ENCODE measurements at regions not wholly inside any gene's neighbourhood (a gene's known extent, or its start where the extent isn't known, plus 50 kb on each side); places are given as distances from the start of the nearest gene placed in this dataset.
"Not testable (repeated sequence)": the region's sequence is repeated elsewhere in the genome, so short reads cannot be mapped to it uniquely, and the experiment has no call there.

DNA sequence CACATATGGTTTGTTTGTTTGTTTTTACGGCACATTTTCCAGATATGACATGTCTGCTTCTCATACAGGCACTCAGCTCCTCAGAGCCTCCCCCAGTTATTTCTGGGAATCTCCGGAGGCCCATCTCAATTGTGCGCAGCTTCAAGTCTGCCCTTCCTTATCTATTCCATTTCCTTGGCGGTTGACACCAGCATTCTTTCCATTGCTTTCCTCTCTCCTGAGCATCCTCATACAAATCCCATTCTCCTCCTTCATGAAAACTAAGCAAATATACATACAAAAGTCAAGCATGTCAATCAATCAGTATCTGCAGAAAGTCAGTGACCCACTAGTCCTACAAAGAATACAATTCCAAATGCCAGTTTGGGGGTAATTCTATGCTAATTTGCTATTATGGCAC is 166.7 kb downstream of the SQOR start:
- no peak overlapping the region for H3K4me3 ChIP-seq (ENCODE audit: control insufficient read depth, low read depth, low read length)
- no peak for DNase-seq (ENCODE audit: low read depth)
- no peak for TF ChIP-seq CTCF (conservative IDR thresholded peaks at IDR 0.05; ENCODE audit: control insufficient read depth, insufficient read depth, low read depth, low read length)

GRCh38 chr15:45802140-45802539 is 167.3 kb downstream of the SQOR start:
- TF ChIP-seq CTCF (conservative IDR thresholded peaks at IDR 0.05; ENCODE audit: control insufficient read depth, insufficient read depth, low read depth, low read length): no peak
- DNase-seq (ENCODE audit: low read depth): no peak
- H3K4me3 ChIP-seq (ENCODE audit: control insufficient read depth, low read depth, low read length): no peak overlapping the region

DNA sequence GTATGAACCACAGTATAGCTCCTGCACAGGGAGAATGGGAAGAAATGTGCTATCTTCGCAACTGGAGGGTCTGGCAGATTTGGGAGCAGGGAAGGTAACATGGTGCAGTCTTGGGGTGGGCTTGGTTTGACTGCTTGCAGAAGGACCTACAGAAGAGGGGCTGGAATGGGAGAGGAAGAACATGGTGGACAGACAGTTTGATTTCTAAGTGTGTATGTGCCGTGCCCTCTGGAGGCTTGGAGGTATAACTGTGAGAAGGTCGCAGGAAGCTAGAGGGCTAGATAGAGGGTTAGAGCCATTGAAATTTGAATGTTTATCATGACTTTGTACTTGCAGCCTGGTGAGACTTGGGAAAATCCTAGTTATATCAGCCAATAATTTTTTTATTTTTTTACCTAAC is 169.2 kb downstream of the SQOR start:
- no peak for TF ChIP-seq CTCF (conservative IDR thresholded peaks at IDR 0.05; ENCODE audit: control insufficient read depth, insufficient read depth, low read depth, low read length)
- H3K4me3 ChIP-seq (ENCODE audit: control insufficient read depth, low read depth, low read length): no peak overlapping the region
- no peak for DNase-seq (ENCODE audit: low read depth)

- no peak for TF ChIP-seq CTCF (conservative IDR thresholded peaks at IDR 0.05; ENCODE audit: control insufficient read depth, insufficient read depth, low read depth, low read length)
- no peak overlapping the region for H3K4me3 ChIP-seq (ENCODE audit: control insufficient read depth, low read depth, low read length)
- DNase-seq (ENCODE audit: low read depth): no peak
Observed at GRCh38 chr15:45810201-45810600, 175.4 kb downstream of the SQOR start.

DNA sequence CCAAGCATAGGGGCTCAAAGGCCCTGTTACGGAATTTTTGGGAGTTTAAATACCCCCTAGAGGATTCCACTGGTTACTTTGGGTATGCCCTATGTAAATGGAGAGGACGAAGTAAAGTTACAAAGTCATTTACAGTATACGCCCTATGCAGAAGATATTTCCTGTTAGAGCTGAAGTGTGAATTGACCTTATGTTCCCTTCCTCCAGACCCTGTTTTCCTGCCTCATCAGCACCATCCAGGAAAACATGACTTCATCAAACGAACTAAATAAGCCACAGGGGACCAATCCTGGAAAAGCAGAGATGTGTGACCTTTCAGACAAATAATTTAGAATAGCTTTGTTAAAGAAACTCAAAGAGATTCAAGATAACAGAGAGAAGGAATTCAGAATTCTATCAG is 177.4 kb downstream of the SQOR start:
- no peak for DNase-seq (ENCODE audit: low read depth)
- no peak overlapping the region for H3K4me3 ChIP-seq (ENCODE audit: control insufficient read depth, low read depth, low read length)
- no peak for TF ChIP-seq CTCF (conservative IDR thresholded peaks at IDR 0.05; ENCODE audit: control insufficient read depth, insufficient read depth, low read depth, low read length)

DNA sequence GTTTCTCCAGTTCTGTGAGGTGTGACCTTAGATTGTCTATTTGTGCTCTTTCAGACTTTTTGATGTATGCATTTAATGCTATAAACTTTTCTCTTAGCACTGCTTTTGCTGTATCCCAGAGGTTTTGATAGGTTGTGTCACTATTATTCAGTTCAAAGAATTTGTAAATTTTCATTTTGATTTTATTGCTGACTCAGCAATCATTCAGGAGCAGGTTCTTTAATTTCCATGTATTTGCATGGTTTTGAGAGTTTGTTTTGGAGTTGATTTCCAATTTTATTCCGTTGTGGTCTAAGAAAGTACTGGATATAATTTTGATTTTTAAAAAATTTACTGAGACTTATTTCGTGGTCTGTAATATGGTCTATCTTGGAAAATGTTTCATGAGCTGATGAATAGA is 182.7 kb downstream of the SQOR start:
- not testable (repeated sequence) for H3K4me3 ChIP-seq (ENCODE audit: control insufficient read depth, low read depth, low read length); DNase-seq (ENCODE audit: low read depth)

- no peak overlapping the region for H3K4me3 ChIP-seq (ENCODE audit: control insufficient read depth, low read depth, low read length)
- DNase-seq (ENCODE audit: low read depth): no peak
- no peak for TF ChIP-seq CTCF (conservative IDR thresholded peaks at IDR 0.05; ENCODE audit: control insufficient read depth, insufficient read depth, low read depth, low read length)
Observed at GRCh38 chr15:45821390-45821789, 186.6 kb downstream of the SQOR start.

GRCh38 chr15:45822968-45823367 is 188.1 kb downstream of the SQOR start:
- H3K4me3 ChIP-seq (ENCODE audit: control insufficient read depth, low read depth, low read length); DNase-seq (ENCODE audit: low read depth): not testable (repeated sequence)
